NCI-H1048 (cell line): ENCODE measurements at regions not wholly inside any gene's neighbourhood (a gene's known extent, or its start where the extent isn't known, plus 50 kb on each side); places are given as distances from the start of the nearest gene placed in this dataset.

ENCODE experiments used
- DNase-seq: peaks from one replicate; lab custom pipeline; 2025; lab: John Stamatoyannopoulos, UW

- DNase-seq: no peak
These were observed 723.7 kb upstream of the RAB6C start for GRCh38 chr2:129255610-129256313.

- no peak for DNase-seq
These were observed 722.8 kb upstream of the RAB6C start for GRCh38 chr2:129256642-129257041.

- DNase-seq: no peak
These were observed 716.5 kb upstream of the RAB6C start for GRCh38 chr2:129262934-129263333.

GRCh38 chr2:129263939-129264338 is 715.5 kb upstream of the RAB6C start:
- DNase-seq: no peak

- no peak for DNase-seq
These were observed 711.9 kb upstream of the RAB6C start for GRCh38 chr2:129267559-129267958.

- DNase-seq: no peak
These were observed 706.0 kb upstream of the RAB6C start for GRCh38 chr2:129273266-129274037.

GRCh38 chr2:129274038-129274415 is 705.4 kb upstream of the RAB6C start:
- DNase-seq: no peak

- no peak for DNase-seq
These were observed 704.5 kb upstream of the RAB6C start for GRCh38 chr2:129274918-129275317.

GRCh38 chr2:129275706-129276105 is 703.8 kb upstream of the RAB6C start:
- no peak for DNase-seq

- no peak for DNase-seq
These were observed 702.4 kb upstream of the RAB6C start for GRCh38 chr2:129276978-129277584.

GRCh38 chr2:129277585-129277981 is 701.9 kb upstream of the RAB6C start:
- no peak for DNase-seq

- DNase-seq: no peak
These were observed 697.5 kb upstream of the RAB6C start for GRCh38 chr2:129281791-129282530.

- no peak for DNase-seq
These were observed 694.5 kb upstream of the RAB6C start for GRCh38 chr2:129285012-129285411.

GRCh38 chr2:129293326-129293725 is 686.1 kb upstream of the RAB6C start:
- no peak for DNase-seq

- no peak for DNase-seq
These were observed 683.1 kb upstream of the RAB6C start for GRCh38 chr2:129296396-129296795.

- no peak for DNase-seq
These were observed 682.7 kb upstream of the RAB6C start for GRCh38 chr2:129296806-129297205.

- no peak for DNase-seq
These were observed 682.0 kb upstream of the RAB6C start for GRCh38 chr2:129297430-129297829.

- DNase-seq: no peak
These were observed 680.1 kb upstream of the RAB6C start for GRCh38 chr2:129299338-129299737.

- no peak for DNase-seq
These were observed 679.7 kb upstream of the RAB6C start for GRCh38 chr2:129299756-129300155.

- DNase-seq: no peak
These were observed 679.0 kb upstream of the RAB6C start for GRCh38 chr2:129300456-129300855.

GRCh38 chr2:129301431-129301913 is 678.0 kb upstream of the RAB6C start:
- no peak for DNase-seq

GRCh38 chr2:129302106-129302505 is 677.4 kb upstream of the RAB6C start:
- DNase-seq: no peak
